ENCODE measurements at regions not wholly inside any gene's neighbourhood (a gene's known extent, or its start where the extent isn't known, plus 50 kb on each side); places are given as distances from the start of the nearest gene placed in this dataset.

- H3K27me3 ChIP-seq (ENCODE audit: control insufficient read depth, insufficient read depth, low read length): no peaks in the 10 kb centered on the region
- intact Hi-C loops (cut with micrococcal nuclease): no loop called here
- Mint-ChIP-seq H3K27ac (no peak overlapping the region), H3K4me3 (no peak overlapping the region), H3K27me3 (ENCODE audit: low read depth in 2 of 2) (peaks cover 0 to 3% of the 10 kb centered on the region in 2 donors), H3K4me1 (no peaks in the 10 kb centered on the region), H3K9me3 (peaks cover 7 to 9% of the 10 kb centered on the region in 2 donors), H3K36me3 (no peaks in the 10 kb centered on the region)
- no peak overlapping the region for H3K4me3 ChIP-seq (ENCODE audit: low read length)
- no peak for DNase-seq
- no peaks in the 10 kb centered on the region for H3K36me3 ChIP-seq (ENCODE audit: control insufficient read depth, insufficient read depth, low read length)
- no peaks in the 10 kb centered on the region for H3K9me3 ChIP-seq (ENCODE audit: control insufficient read depth, insufficient read depth, low read length)
- no peak for ATAC-seq
- no peaks in the 10 kb centered on the region for H3K4me1 ChIP-seq (ENCODE audit: control insufficient read depth, insufficient read depth, low read length)
- WGBS (ENCODE audit: insufficient coverage): no CpG with 5 or more reads among the region's 3 CpGs
- no peak overlapping the region for H3K27ac ChIP-seq (ENCODE audit: low read length)
- no peak for TF ChIP-seq CTCF (IDR thresholded peaks at IDR 0.05)
Measured at GRCh38 chr14:66312451-66312850, 173.7 kb upstream of the CCDC196 start.

- H3K27ac ChIP-seq (ENCODE audit: low read length): no peak overlapping the region
- DNase-seq (no peak), ATAC-seq (no peak)
- H3K27ac Mint-ChIP-seq: no peak overlapping the region
- 79% methylated on average over 1 of the region's 1 CpG for WGBS (ENCODE audit: insufficient coverage)
- H3K4me3 ChIP-seq (ENCODE audit: low read length): no peak overlapping the region
- no peaks in the 10 kb centered on the region for H3K4me1 ChIP-seq (ENCODE audit: control insufficient read depth, insufficient read depth, low read length)
- H3K36me3 ChIP-seq (ENCODE audit: control insufficient read depth, insufficient read depth, low read length): no peaks in the 10 kb centered on the region
- H3K36me3 Mint-ChIP-seq: no peaks in the 10 kb centered on the region
- H3K4me3 Mint-ChIP-seq: no peak overlapping the region
- H3K27me3 Mint-ChIP-seq (ENCODE audit: low read depth in 2 of 2): peaks cover 0 to 3% of the 10 kb centered on the region in 2 donors
- no peaks in the 10 kb centered on the region for H3K4me1 Mint-ChIP-seq
- intact Hi-C loops (cut with micrococcal nuclease): no loop called here
- TF ChIP-seq CTCF (IDR thresholded peaks at IDR 0.05): no peak
- no peaks in the 10 kb centered on the region for H3K27me3 ChIP-seq (ENCODE audit: control insufficient read depth, insufficient read depth, low read length)
- no peaks in the 10 kb centered on the region for H3K9me3 ChIP-seq (ENCODE audit: control insufficient read depth, insufficient read depth, low read length)
- H3K9me3 Mint-ChIP-seq: peaks cover 7 to 18% of the 10 kb centered on the region in 2 donors
Measured at GRCh38 chr14:66315098-66315497, 171.1 kb upstream of the CCDC196 start.

- 74% methylated on average over 1 of the region's 1 CpG for WGBS (ENCODE audit: insufficient coverage)
Measured at GRCh38 chr14:66315548-66315947, 170.6 kb upstream of the CCDC196 start.

More at GRCh38 chr14:66315548-66315947, 170.6 kb upstream of the CCDC196 start:
- peaks cover 0 to 3% of the 10 kb centered on the region in 2 donors for H3K27me3 Mint-ChIP-seq (ENCODE audit: low read depth in 2 of 2)
- DNase-seq (no peak), ATAC-seq (no peak)
- H3K4me3 Mint-ChIP-seq: no peak overlapping the region
- TF ChIP-seq CTCF (IDR thresholded peaks at IDR 0.05): no peak
- Histone ChIP-seq H3K27me3 (ENCODE audit: control insufficient read depth, insufficient read depth, low read length) (no peaks in the 10 kb centered on the region), H3K4me1 (ENCODE audit: control insufficient read depth, insufficient read depth, low read length) (no peaks in the 10 kb centered on the region), H3K4me3 (ENCODE audit: low read length) (no peak overlapping the region), H3K36me3 (ENCODE audit: control insufficient read depth, insufficient read depth, low read length) (no peaks in the 10 kb centered on the region), H3K27ac (ENCODE audit: low read length) (no peak overlapping the region), H3K9me3 (ENCODE audit: control insufficient read depth, insufficient read depth, low read length) (no peaks in the 10 kb centered on the region)
- H3K27ac Mint-ChIP-seq: no peak overlapping the region
- peaks cover 9 to 18% of the 10 kb centered on the region in 2 donors for H3K9me3 Mint-ChIP-seq
- no peaks in the 10 kb centered on the region for H3K36me3 Mint-ChIP-seq
- intact Hi-C loops (cut with micrococcal nuclease): no loop called here
- H3K4me1 Mint-ChIP-seq: no peaks in the 10 kb centered on the region

Data from natural killer cell (primary cell).